Left kidney (tissue), 1 donor: ENCODE measurements at regions not wholly inside any gene's neighbourhood (a gene's known extent, or its start where the extent isn't known, plus 50 kb on each side); places are given as distances from the start of the nearest gene placed in this dataset.
"Not testable (repeated sequence)": the region's sequence is repeated elsewhere in the genome, so short reads cannot be mapped to it uniquely, and the experiment has no call there.

Source experiments
- DNase-seq: peaks from one replicate; pipeline ENCODE4 v3.0.0-alpha.2; 2013

DNA sequence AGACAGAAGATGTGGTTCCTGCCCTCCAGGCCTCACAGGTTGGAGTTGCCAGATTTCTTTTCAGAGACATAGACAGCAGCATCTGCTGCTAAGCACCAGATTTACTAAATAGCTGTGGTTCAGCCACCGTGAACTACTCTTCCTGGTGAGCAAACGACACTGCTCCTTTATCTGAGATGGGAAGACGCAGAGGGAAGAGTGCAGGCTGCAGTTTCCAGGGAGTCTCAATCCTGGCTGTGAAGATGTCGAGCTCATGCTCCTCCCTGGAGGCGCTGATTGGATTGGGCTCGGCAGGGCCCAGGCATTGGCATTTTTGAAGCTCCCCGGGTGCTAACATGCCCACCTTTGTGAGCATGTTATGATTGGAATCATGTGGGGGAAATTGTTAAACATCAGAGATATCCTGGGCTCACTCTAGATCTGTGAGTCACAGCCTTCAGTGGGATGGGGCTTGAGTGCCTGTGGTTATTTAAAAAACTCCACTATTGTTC, 314.8 kb downstream of the TSN start:
- no peak for DNase-seq

GRCh38 chr2:122072666-122073065, 317.2 kb downstream of the TSN start:
- no peak for DNase-seq

- no peak for DNase-seq
Measured at GRCh38 chr2:122074201-122074600, 318.8 kb downstream of the TSN start.

- DNase-seq, result no peak
Measured at GRCh38 chr2:122075381-122075780, 319.9 kb downstream of the TSN start.

DNA sequence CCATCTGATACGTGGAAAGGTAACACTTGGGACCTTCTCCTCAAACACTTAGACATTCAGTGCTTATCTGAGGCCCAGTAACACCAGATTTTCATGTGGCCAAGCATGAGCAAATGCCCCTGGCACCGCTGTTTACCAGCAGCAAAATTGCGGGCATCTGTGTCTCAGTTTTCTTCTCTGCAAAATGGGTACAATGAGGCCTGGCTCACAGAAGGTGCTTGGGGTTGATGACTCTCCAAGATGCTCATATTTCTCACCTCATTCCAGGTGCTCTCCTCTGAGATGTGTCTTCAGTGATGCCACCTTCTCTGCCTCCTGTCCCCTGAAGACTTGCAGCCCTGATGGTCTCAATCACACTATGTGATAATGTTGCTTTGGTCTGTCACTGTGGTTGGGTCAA, 321.7 kb downstream of the TSN start:
- no peak for DNase-seq

- DNase-seq, result no peak
Measured at GRCh38 chr2:122077771-122078170, 322.3 kb downstream of the TSN start.

- no peak for DNase-seq
Measured at GRCh38 chr2:122078451-122078850, 323.0 kb downstream of the TSN start.

DNA sequence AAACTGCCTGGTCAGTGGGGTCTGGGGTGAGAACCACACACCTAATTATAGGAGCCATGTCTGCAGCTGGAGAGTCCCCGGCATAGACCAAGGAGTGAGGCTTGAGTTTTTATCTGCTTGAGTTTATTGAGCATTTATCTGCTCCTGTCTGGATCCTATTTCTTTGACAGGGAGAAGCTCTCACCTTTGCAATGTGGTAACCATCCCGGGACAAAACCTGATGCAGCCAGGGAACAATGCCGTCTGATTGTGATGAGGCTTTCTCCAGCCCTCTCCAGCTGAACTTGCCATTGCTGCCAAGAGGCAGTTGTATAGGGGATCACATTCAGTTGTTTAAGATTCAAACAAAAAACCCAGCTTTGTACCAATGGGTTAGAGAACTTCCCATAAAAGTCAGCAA, 324.4 kb downstream of the TSN start:
- no peak for DNase-seq

DNA sequence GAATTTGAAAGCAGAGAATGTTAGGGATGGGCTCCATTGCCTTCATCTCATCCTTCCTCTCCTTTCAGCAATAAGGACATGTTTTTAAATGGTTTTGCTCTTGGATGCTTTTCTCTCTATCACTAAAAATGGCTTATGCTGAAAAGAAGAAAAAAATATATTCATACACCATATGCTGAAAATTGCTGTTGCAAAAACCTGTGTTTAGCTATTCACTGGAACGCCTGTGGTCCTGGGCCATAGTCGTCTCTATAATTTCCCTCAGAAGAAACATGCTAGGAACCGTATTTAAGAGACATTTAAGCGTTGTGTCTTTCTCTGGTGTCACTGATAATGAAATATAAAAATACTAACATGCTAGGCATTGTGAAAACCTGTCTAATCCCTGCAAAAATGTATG, 324.9 kb downstream of the TSN start:
- DNase-seq, result no peak

DNA sequence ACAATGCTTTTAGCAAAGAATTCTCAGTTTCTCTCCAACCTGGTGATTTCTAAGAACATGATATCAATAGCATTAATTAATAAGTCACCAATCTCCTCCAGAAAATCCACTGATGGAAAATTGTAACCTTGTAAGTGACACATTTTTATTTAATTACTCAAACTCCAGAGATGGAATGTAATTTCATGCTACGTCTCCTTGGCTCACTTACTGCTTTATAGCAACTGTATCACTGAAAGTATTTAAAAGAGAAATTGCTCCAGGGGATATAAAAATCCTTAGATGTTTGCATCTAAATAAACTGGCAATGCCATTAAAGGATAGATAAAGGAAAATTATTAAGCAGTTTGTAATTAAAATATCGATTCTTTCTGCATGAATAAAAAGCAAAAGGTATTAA, 325.4 kb downstream of the TSN start:
- DNase-seq, result no peak

DNA sequence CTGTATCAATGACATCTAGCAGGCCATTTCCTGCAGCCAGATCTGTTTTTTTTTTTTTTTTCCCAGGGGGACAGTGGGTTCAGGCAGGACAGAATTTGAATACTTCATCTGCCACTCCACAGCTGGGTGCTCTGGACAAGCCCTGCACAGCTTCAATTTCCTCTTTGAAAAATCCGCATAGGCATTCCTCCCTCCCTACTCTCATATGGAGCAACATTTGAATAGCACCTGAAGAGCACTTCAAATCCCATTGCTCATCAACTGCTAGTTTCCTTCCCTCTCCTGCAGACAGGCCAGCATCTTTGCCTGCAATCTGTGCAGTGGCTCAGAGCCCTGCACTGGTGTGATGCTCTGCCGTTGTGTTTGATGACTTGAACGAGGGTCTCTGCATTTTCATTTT, 326.3 kb downstream of the TSN start:
- no peak for DNase-seq

- no peak for DNase-seq
Measured at GRCh38 chr2:122083256-122084048, 328.0 kb downstream of the TSN start.

DNA sequence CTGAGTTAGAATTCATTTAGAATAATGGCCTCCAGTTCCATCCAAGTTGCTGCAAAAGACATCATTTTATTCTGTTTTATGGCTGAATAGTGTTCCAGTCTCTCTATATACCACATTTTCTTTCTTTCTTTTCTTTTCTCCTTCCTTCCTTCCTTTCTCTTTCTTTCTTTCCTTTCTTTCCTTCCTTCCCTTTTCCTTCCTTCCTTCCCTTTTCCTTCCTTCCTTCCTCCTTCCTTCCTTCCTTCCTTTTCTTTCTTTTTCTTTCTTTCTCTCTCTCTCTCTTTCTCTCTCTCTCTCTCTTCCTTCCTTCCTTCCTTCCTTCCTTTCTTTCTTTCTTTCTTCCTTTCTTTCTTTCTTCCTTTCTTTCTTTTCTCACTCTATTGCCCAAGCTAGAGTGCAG, 330.2 kb downstream of the TSN start:
- DNase-seq, result not testable (repeated sequence)

GRCh38 chr2:122094557-122094956, 339.1 kb downstream of the TSN start:
- DNase-seq, result no peak

- DNase-seq, result no peak
Measured at GRCh38 chr2:122096761-122097160, 341.3 kb downstream of the TSN start.

DNA sequence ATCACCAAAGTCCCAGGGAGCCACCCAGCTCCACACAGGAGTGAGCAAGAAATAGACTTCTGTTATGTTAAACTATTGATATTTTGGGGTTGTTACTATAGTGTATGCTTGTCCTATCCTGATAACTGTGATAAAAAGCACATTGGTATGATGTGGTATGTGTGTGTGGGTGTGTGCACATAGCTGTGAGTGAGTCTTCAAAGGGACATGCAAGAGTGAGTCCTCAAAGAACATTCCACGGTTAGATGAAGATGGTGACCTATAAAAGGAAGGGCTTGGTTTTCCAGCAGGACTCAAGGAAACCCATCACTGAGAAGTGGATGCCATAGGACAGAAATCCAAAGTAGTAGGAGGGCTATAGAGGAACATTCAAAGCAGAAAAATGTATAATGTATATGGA, 342.9 kb downstream of the TSN start:
- DNase-seq, result no peak

DNA sequence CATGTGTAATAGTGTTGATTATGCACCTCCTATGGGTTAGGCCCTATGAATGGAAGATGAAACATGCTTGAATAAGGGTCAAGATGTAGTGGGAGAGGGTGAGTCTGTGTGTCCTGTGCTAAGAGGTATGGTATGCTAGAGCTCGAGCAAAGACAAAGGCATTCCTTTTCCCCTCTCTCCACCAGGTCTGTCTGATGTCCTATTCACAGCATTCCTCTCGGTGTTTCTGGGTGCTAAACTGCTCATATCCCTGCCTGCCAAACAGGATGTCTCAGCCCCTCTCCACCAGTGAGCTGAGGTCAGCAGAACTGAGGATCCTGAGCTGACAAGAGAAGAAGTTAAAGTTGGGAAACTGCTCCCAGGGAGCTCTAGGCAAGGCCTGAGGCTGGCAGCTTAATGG, 344.9 kb downstream of the TSN start:
- DNase-seq, result no peak

DNA sequence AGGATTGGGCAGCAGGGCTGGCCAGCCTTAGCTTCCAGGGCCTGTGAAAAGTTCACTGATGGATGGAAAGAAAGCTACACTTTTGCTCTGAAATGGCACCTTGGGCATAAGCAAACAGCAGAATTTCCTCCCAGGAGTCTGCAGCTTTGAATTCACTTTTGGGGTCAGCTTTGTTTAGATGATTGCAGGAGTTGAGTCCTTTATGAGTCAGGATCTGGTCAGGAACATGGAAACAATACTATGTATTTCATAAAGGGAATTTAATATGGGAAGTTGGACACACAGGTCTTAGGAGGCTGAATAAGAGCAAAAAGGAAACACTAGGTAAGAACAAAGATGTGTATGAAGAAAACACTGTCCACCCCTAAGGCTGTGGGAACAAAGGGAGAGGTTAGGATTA, 345.3 kb downstream of the TSN start:
- no peak for DNase-seq

GRCh38 chr2:122101319-122101718, 345.9 kb downstream of the TSN start:
- DNase-seq, result no peak

GRCh38 chr2:122105171-122105876, 349.9 kb downstream of the TSN start:
- DNase-seq, result no peak

DNA sequence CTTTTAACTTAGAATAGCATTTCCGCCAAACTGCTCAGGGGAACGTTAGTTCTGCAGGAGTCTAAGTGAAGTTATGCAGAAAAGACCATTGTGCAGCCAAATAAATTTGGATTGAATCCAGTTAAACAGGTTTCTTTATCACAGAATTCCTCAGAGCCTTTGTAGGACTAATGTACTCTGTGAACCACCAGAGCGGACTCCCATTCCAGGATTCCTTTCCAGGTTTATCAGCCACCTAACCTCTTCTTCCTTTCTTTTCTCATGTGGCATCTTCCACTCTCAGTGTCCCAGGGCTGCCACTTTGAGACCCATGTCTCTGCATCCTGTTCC, 350.4 kb downstream of the TSN start:
- DNase-seq, result peak; percentile 24

- no peak for DNase-seq
Measured at GRCh38 chr2:122108186-122108585, 352.7 kb downstream of the TSN start.

GRCh38 chr2:122112216-122113005, 357.0 kb downstream of the TSN start:
- DNase-seq, result peak; percentile 19
